Cardiac muscle cell (in vitro differentiated cells and primary cell): ENCODE measurements at regions not wholly inside any gene's neighbourhood (a gene's known extent, or its start where the extent isn't known, plus 50 kb on each side); places are given as distances from the start of the nearest gene placed in this dataset.

ENCODE experiments used
- DNase-seq, 2 donors: peaks; one replicate each; pipeline versions ENCODE4 v3.0.0 to v3.0.0-alpha.2; 2010 to 2017; ENCODE audit warnings: low read depth in 1 of 2, low spot score in 1 of 2
- H3K27ac ChIP-seq: fragments of 200-600 bp; sonication (generic); 2 replicates; pipeline ENCODE4 v1.5.1; 2016
- H3K27me3 ChIP-seq: fragments of 200-600 bp; sonication (generic); 2 replicates; pipeline ENCODE4 v1.6.0; 2016; ENCODE audit warnings: control low read depth
- H3K36me3 ChIP-seq: fragments of 200-600 bp; sonication (generic); 2 replicates; pipeline ENCODE4 v1.5.1; 2016; ENCODE audit warnings: control low read depth
- H3K4me1 ChIP-seq: fragments of 200-600 bp; sonication (generic); 2 replicates; pipeline ENCODE4 v1.8.1; 2017; ENCODE audit warnings: low read depth, mild to moderate bottlenecking, mixed run types
- H3K4me3 ChIP-seq: fragments of 200-600 bp; sonication (generic); 2 replicates; pipeline ENCODE4 v1.5.1; 2016; ENCODE audit warnings: mild to moderate bottlenecking
- H3K9me3 ChIP-seq: fragments of 200-600 bp; sonication (generic); 2 replicates; pipeline ENCODE4 v1.5.1; 2017; ENCODE audit warnings: low read depth, mild to moderate bottlenecking, control low read depth
- TF ChIP-seq, protein P1 (sequence below): IDR thresholded peaks from 2 replicates; pipeline ENCODE4 v1.5.1; 2012; ENCODE audit warnings: low read depth, mild to moderate bottlenecking, low read length

DNA sequence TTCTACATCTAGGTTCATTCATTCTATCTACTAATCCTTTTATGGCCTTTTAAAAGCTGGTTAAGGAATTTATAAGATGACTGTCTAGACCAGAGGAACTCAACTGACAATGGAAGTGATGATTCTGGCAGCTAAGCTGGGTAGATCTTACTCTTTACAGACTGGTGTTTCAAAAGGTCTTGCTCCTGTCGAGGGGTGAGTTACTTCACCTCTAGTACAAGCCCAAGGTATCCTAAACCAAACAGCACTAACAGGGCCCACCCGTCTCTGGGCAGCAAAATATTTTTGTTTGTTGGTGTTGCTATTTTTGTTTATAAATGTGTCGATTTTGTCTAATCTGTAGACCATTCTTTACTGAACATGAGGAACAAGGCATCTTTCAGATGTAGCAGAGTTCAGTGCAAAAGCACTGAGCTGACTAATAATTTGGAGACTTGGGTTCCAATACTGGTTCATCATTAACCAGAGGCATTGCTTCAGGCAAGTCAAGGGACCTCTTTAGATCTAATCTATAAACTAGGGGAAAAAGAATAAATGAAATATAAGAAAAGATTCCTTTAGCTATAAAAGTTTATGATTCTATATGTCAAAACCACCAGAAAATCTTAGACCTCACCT is 90.3 kb upstream of the FRG1 start:
- H3K4me3 ChIP-seq = no peak overlapping the region
- TF ChIP-seq, protein P1, sequence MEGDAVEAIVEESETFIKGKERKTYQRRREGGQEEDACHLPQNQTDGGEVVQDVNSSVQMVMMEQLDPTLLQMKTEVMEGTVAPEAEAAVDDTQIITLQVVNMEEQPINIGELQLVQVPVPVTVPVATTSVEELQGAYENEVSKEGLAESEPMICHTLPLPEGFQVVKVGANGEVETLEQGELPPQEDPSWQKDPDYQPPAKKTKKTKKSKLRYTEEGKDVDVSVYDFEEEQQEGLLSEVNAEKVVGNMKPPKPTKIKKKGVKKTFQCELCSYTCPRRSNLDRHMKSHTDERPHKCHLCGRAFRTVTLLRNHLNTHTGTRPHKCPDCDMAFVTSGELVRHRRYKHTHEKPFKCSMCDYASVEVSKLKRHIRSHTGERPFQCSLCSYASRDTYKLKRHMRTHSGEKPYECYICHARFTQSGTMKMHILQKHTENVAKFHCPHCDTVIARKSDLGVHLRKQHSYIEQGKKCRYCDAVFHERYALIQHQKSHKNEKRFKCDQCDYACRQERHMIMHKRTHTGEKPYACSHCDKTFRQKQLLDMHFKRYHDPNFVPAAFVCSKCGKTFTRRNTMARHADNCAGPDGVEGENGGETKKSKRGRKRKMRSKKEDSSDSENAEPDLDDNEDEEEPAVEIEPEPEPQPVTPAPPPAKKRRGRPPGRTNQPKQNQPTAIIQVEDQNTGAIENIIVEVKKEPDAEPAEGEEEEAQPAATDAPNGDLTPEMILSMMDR = no peak
- no peaks in the 10 kb centered on the region for H3K9me3 ChIP-seq
- H3K4me1 ChIP-seq = no peaks in the 10 kb centered on the region
- H3K27ac ChIP-seq = no peak overlapping the region
- no peaks in the 10 kb centered on the region for H3K36me3 ChIP-seq
- H3K27me3 ChIP-seq = no peaks in the 10 kb centered on the region
- no peak for DNase-seq

DNA sequence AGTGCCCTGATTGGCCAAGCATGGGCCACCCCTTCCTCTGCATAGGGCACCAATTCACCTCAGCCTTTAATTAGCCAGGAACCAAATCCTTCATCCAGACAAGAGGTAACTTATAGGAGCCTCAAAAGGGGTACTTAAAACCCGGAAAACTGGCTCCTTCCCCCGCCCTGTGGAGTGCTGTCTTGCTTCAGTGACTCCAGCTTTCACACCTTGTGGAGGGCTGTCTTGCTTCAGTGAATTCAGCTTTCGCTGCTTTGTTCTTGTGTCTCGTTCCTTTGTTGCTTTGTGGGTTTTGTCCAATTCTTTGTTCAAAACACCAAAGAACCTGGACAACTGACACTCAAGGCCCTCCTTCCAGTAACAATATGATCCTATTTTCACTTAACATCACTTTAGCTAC is 82.2 kb upstream of the FRG1 start:
- DNase-seq = no peak
- H3K4me1 ChIP-seq = no peaks in the 10 kb centered on the region
- no peaks in the 10 kb centered on the region for H3K9me3 ChIP-seq
- TF ChIP-seq, protein P1 = no peak
- no peaks in the 10 kb centered on the region for H3K27me3 ChIP-seq
- no peaks in the 10 kb centered on the region for H3K36me3 ChIP-seq
- H3K4me3 ChIP-seq = no peak overlapping the region
- no peak overlapping the region for H3K27ac ChIP-seq

DNA sequence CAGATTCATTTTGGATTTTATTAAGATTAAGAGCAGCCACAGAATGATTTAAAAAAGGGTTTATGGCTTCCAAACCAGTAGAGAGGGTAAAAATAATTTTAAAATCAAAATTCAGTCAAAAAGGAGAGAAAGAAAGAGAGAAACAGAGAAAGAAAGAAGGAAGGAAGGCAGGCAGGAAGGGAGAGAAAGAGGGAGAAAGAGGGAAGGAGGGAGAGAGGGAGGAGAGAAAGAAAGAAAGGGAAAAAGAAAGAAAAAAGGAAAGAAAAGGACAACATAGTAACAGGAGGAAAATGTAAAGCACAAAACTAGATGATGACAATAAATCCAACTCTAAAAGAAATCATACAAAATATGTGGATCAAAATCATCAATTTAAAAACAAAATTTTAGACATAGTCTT is 79.6 kb upstream of the FRG1 start:
- H3K4me3 ChIP-seq = no peak overlapping the region
- H3K27ac ChIP-seq = no peak overlapping the region
- no peaks in the 10 kb centered on the region for H3K4me1 ChIP-seq
- no peaks in the 10 kb centered on the region for H3K27me3 ChIP-seq
- DNase-seq = no peak
- no peaks in the 10 kb centered on the region for H3K36me3 ChIP-seq
- no peaks in the 10 kb centered on the region for H3K9me3 ChIP-seq
- TF ChIP-seq, protein P1 = no peak

DNA sequence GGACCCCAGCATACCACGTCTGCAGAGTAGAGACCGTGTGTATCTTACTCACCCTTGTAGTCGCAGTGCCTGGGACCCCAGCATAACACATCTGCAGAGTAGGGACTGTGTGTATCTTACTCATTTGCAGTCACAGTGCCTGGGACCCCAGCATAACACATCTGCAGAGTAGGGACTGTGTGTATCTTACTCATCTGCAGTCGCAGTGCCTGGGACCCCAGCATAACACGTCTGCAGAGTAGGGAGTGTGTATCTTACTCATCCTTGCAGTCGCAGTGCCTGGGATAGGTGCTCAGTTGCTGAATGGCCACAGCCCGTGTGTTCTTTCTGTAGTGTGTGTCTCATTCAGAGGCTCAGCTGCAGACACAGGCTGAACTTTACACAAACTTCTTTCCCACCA is 71.4 kb upstream of the FRG1 start:
- Histone ChIP-seq H3K27me3 (no peaks in the 10 kb centered on the region), H3K27ac (no peak overlapping the region), H3K4me3 (no peak overlapping the region), H3K9me3 (no peaks in the 10 kb centered on the region), H3K4me1 (no peaks in the 10 kb centered on the region), H3K36me3 (no peaks in the 10 kb centered on the region)
- DNase-seq = no peak
- TF ChIP-seq, protein P1 = no peak

DNA sequence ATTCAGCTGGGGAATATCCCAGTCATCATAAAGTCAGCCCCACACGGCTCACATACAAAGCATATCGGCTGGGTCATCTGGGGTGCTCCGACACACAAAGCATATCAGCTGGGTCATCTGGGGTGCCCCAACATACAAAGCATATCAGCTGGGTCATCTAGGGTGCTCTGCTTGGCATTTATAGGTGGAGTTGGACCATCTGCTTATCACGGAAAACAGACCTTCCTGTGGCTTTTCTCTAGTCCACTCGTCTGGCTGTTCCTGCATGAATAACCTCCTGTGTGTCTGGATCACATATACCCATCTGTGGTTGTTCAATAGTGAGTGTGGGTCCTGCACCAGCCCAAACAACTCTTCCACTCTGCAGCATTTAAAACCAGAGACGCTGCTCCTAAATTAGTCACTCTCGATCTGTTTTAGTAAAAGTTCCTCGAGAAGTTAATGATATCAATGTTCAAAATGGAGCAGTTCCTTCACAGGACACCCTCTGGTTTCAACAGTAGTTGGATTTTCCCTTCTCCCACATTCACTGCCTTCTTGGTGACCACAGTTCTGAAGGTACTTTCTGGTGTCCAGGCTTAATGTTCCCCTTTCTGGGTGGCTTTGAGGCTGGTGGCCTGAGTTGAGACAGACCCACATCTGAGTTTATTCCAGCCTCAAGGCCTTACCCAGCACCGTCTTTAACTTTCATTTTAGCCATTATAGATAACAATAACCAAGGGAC is 70.0 kb upstream of the FRG1 start:
- Histone ChIP-seq H3K27me3 (no peaks in the 10 kb centered on the region), H3K9me3 (no peaks in the 10 kb centered on the region), H3K27ac (no peak overlapping the region), H3K4me1 (no peaks in the 10 kb centered on the region), H3K36me3 (no peaks in the 10 kb centered on the region), H3K4me3 (no peak overlapping the region)
- TF ChIP-seq, protein P1 = no peak
- DNase-seq = no peak
